CD4-positive, alpha-beta T cell treated with Interleukin-6 at 100 ng/mL for 8 hours (primary cell): ENCODE measurements at regions not wholly inside any gene's neighbourhood (a gene's known extent, or its start where the extent isn't known, plus 50 kb on each side); places are given as distances from the start of the nearest gene placed in this dataset.

Experiments
- DNase-seq: peaks from one replicate; pipeline ENCODE4 v3.0.0-alpha.2; 2020; ENCODE audit warnings: mixed read lengths, low spot score

GRCh38 chr11:39144351-39145130 lies 2314.9 kb downstream of the LRRC4C start:
- DNase-seq = no peak

- no peak for DNase-seq
Observed at GRCh38 chr11:39139581-39139980, 2319.9 kb downstream of the LRRC4C start.

DNA sequence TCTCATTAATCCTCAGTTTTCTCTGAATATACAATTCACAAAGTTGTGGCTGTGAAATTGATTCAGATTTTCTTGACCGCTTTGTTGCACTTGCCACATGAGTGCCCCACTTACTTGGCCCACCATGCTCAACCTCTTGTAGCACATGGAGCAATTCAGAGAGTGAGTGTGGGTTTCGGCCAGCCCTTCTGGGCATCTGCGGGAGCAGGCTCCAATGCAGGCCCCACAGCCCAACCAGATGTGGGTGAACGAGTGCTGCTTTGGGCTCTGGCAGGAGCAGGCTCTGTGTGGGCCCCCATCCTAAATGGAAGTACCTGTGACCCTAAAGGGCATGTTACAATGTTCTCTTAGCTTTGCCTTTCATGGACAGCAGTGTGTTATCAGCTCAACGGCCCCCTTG lies 2338.6 kb downstream of the LRRC4C start:
- no peak for DNase-seq

DNA sequence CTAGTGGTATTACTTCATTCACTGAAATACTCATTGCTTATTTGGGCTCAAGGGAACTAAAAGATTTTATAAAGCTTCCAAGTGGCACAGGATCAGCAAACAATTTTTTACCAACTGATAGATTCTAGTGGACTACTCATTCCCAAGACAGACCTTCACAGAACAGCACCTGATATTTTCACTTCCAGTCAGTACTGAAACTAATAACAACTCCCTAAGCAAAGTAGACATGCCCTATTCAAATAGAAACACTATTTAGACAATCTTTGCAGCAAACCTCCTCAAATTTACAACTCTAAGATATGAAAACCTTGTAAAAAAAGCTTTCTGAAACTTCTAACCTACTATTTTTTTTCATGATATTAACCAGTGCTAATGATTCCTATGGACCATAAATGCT lies 2345.8 kb downstream of the LRRC4C start:
- no peak for DNase-seq

- no peak for DNase-seq
Observed at GRCh38 chr11:39102236-39102635, 2357.2 kb downstream of the LRRC4C start.

GRCh38 chr11:39078465-39078864 lies 2381.0 kb downstream of the LRRC4C start:
- DNase-seq = no peak

GRCh38 chr11:39037611-39038010 lies 2421.8 kb downstream of the LRRC4C start:
- DNase-seq = no peak

DNA sequence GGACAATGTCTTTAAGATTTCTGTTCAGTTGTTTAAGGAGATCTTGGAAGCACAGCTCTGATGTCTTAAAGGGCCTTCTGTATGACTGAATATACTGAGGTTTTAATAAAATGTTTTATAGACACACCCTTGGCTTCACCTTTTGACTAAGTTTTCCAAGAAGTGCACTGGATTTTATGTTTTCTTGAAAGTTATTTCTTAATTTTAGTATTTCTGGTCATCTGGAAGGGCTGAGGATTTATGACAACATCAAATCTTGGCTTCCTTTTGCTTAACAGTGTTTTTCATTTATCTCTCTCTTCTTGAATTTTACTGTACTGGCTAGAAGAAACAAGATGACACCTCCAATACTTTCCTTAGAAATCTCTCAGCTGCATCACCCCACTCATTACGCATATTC lies 2423.4 kb downstream of the LRRC4C start:
- no peak for DNase-seq

DNA sequence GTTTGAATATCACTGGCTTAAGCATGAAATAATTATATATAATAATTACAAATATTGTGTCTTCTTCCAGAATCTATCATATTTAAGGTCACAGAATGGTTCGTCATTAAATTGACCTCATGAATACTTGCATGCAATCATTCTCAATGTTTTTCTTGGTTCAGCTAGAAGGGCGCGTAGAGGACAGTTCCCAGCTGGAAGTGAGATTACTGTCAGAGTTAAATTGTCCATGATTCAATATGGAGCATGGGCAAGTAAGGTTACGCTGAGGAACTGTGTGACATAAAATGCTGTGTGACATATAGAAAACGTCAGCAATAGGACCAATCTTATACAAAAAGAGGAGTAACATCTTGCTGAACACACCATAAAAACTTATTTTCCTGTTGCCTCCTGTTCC lies 2423.5 kb upstream of the RAG2 start:
- no peak for DNase-seq

DNA sequence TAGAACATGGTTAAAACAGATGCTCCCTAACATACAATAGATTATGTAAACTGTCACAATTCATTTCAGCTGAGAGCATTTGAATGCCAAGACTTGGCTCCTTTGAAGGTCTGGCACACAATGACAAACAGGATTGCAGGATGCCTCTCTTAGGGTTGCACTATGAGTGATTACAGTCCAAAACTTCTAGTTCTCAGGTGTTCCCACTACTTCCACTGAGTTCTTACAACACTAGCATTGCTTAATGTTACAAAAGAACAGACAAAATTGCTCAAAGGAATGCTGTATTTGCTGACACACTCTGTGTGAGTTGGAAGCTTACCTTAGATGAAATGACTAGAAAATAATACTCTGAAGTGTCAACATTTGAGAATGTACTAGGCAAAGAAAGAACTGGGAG lies 2413.8 kb upstream of the RAG2 start:
- no peak for DNase-seq

- no peak for DNase-seq
Observed at GRCh38 chr11:38990841-38991240, 2392.8 kb upstream of the RAG2 start.

GRCh38 chr11:38990139-38990538 lies 2392.1 kb upstream of the RAG2 start:
- DNase-seq = no peak

- no peak for DNase-seq
Observed at GRCh38 chr11:38988908-38989307, 2390.9 kb upstream of the RAG2 start.

GRCh38 chr11:38972220-38972619 lies 2374.2 kb upstream of the RAG2 start:
- DNase-seq = no peak

DNA sequence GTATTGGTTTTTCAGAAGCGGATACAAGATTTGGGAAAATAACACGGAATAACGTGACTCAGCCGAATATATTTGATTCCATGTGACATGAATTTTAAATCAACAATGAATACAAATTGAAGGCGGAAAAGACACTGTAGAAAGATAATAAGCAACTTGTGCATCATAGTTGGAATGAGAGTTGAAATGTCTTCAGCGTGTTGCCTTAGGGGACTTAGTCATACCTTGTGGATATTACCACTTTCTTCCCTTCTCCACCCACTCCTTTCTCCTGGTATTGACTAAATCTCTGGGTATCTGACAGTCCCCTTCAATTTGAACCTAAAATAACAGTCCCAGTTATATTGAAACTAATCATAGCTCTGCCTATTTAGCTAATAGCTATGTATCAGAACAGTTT lies 2373.1 kb upstream of the RAG2 start:
- no peak for DNase-seq

- DNase-seq = no peak
Observed at GRCh38 chr11:38968951-38969350, 2370.9 kb upstream of the RAG2 start.

DNA sequence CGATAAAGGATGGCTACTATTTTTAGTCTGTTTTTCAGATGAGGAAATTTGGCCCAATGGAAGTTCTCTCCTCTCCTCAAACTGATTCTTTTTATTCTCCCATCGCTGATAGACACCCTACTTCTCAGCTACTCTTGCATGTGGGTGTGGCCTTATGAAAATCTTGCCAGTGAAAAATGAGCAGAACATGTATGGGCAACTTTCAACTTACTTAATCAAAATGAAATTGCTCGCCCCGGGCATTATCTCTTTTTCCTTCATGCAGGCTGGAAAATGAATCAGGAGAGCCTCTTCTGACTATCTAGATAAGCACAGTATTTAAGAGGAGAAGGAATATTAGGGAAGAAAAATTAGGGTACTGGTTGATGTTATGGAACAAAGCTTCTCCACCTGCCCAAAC lies 2354.7 kb upstream of the RAG2 start:
- DNase-seq = no peak

DNA sequence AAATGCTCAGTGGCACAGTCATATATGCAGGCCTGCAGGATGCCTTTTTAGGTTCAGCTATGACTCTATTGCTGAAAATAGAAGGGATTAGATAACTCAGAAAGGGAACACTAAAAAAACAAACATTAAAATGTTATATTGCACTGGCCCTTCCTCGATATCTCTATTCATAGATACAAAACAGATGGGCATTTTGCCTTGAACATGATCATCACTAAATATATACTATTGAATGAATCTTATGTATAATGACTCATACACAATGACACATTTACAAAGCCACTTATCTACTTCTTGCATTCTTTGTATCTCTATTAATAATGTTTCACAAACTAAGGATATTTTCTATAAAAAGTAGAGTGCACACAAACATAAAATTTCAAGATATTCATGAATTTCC lies 2352.8 kb upstream of the RAG2 start:
- no peak for DNase-seq

GRCh38 chr11:38948392-38948791 lies 2350.4 kb upstream of the RAG2 start:
- no peak for DNase-seq

- no peak for DNase-seq
Observed at GRCh38 chr11:38937709-38938108, 2339.7 kb upstream of the RAG2 start.

DNA sequence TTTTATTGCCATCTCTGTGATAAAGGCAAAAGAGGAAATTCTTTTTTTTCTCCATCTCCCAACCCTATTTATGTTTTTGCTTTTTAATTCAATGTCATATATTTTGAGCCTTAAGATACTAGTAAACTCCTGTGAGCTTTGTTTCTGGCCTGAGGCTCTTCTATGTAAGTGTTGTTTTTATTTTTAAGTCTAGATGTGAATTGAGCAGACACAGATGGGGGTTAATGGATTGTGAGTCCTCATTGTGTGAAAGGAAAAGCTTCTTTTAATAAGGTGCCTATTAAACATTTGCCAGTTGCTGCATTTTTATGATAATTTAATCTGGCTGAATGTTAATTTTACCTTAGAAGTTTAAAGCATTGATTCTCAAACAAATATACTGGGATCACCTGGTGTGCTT lies 2337.9 kb upstream of the RAG2 start:
- no peak for DNase-seq

- DNase-seq = no peak
Observed at GRCh38 chr11:38927993-38928392, 2330.0 kb upstream of the RAG2 start.

GRCh38 chr11:38924644-38925043 lies 2326.6 kb upstream of the RAG2 start:
- DNase-seq = no peak

DNA sequence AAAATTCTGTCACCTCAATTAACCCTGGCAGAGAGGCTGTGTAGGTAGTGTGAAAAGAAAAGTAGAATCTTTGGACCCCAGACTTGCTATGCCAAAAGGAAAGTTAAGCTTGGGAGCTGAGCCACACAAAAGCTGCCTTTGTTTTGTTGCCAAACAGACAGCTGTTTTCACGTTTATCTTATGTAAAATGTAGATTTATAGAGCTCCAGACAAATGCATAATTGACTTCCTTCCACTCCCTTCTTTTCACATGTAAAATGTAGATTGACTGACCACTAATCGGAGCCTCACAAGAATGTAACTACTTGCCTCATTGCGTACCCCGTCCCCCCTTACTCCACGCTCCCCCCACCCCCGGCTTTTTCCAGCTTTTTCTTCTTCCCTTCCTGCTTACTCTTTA lies 2302.2 kb upstream of the RAG2 start:
- DNase-seq = no peak
